NCI-H2196 treated with DMSO at 0.1 percent for 48 hours (cell line): ENCODE measurements at regions not wholly inside any gene's neighbourhood (a gene's known extent, or its start where the extent isn't known, plus 50 kb on each side); places are given as distances from the start of the nearest gene placed in this dataset.
"Not testable (repeated sequence)": the region's sequence is repeated elsewhere in the genome, so short reads cannot be mapped to it uniquely, and the experiment has no call there.

ENCODE experiments used
- DNase-seq: peaks from one replicate; lab custom pipeline; 2025; ENCODE audit not compliant: unreplicated experiment; lab: John Stamatoyannopoulos, UW

DNA sequence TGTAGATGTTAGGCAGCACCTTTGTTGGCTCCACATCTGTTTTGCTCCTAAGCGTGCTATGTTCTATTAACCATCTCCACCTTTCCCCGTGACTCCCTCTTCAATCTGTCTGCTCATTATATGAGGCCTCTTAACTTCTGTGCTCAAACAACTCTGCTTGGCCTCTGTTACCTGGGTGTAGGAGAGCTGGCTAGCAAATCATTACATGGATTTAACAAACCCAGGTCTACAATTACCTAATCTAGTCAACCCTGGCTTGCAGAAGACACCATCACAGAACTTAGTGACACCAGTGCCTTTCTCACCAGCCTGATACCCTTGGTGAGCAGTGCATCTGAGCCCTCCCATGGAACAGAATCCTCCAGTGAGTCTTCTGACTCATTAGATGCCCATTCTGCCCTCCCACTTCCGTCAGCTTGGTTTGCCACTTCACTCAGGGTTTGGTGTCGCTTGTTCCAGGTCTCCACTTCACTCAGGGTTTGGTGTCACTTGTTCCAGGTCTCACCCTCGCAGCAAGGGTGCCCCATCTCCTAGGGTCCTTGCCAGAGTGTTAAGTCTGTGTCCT is 92.0 kb upstream of the KIF26B start:
- no peak for DNase-seq

- not testable (repeated sequence) for DNase-seq
These were observed 93.0 kb upstream of the KIF26B start for GRCh38 chr1:245061808-245062207.

DNA sequence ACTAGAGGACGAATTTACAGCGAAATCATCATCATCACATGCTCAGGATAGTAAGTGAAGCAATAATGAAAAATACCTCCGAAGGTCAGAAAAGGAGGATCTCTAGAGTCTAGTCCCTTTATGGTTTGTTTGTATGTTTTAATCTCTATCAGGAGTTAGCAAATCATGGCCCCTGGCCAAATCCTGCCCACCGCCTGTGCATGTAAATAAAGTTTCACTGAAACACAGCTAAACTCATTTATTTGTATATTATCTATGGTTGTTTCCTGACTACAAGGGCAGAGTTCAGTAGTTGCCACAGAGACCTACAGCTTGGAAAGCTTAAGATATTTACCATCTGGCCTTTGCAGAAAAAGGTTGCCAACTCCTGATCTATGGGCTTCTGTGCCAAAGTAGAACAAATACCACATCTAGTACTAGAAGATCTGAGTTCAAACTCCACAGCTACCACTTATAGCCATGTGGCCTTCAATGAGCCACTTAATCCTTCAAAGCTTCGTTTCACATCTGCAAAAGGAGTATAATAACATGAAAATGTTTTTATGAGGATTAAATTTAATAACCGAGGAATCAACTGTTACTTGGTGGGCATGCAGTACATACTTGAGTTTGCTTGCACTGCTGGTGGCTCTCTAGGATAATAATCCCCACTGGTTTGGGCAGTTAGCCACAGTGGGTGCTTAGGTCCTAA is 94.0 kb upstream of the KIF26B start:
- DNase-seq: no peak

GRCh38 chr1:245059806-245060424 is 94.9 kb upstream of the KIF26B start:
- no peak for DNase-seq

DNA sequence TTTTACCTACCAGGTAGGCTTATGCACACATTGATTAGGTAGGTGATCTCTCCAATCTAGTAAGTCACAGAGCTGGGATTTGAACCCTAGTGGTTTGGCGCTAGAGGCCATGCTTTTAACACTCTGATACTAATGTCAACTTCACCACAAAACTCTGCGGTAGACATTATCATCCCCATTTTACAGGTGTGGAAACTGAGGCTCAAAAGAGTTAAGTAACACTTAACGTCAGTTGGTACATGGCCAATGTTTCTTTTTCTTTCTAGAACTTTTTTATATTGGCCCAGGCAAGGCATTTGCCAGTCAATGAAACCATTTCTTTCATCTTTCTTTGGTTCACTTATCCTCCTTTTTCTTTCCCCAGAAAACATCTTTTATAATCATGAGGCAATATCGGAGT is 95.9 kb upstream of the KIF26B start:
- no peak for DNase-seq

DNA sequence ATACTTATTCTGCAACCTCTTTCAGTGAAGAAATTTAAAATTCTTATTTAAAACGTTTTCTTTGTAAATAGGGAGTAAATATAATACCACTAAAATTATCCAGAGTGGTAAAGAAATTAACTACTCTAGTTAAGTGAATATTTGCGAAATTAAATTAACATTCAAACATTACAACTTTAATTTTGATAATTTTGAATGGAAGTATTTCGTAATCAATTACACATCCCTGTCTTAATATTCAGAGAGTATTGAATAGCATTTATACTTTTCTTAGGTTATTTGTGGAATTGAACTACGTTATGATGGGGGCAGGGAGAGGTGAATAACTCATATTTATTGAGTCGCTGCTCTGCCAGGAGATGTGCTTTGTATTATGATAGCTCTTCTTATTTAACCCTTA is 96.3 kb upstream of the KIF26B start:
- no peak for DNase-seq

GRCh38 chr1:245056913-245057312 is 97.9 kb upstream of the KIF26B start:
- DNase-seq: no peak

DNA sequence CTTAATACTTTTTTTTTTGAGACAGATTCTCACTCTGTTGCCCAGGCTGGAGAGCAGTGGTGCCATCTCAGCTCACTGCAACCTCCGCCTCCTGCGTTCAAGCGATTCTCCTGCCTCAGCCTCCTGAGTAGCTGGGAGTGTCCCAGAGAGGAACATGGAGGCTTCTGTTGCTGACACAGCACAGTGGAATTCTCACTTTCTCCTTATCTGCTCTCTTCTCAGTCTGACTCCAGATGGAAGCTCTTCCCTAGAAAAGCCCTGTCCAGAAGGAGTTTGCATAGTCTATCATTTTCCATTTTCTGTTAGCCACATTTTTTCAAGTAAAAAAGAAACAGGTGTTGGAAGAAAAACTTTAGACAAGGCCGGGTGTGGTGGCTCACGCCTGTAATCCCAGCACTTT is 98.5 kb upstream of the KIF26B start:
- DNase-seq: not testable (repeated sequence)

GRCh38 chr1:245055752-245056151 is 99.0 kb upstream of the KIF26B start:
- DNase-seq: no peak

DNA sequence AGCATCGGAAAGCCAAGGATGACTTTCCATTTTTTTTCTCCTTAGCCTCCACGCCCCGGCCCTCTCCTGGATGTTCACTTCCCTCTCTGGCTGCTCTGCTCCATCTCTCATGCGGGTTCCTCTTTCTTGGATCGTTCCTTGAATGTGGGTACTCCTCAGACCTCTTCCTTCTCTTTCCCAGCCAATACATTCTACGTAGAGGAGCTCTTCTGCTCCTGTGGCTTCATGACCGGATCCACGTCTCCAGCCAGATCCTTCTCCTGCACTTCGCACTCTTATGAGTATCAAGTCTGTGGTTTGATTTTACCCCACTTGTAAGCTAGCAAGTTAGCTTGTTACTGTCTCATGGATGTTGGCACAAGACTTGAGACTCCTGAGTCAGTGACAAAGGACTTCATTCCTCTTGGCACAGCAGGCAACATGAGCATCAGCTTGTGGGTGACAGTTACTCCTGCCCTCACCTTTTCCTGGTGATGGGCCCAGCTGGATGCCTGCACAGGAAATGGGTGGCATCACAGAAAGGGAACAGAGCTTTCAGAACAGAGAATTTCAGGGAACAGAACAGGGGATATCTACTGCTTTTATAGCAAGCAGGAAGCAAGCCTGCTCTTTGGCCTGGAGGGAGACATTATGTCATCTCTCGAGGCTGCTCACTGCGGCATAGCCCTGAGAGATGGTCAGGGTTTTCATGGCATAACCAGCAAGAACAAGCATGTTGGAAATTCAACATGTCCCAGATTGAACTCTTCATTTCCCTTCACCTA is 100.1 kb upstream of the KIF26B start:
- no peak for DNase-seq

DNA sequence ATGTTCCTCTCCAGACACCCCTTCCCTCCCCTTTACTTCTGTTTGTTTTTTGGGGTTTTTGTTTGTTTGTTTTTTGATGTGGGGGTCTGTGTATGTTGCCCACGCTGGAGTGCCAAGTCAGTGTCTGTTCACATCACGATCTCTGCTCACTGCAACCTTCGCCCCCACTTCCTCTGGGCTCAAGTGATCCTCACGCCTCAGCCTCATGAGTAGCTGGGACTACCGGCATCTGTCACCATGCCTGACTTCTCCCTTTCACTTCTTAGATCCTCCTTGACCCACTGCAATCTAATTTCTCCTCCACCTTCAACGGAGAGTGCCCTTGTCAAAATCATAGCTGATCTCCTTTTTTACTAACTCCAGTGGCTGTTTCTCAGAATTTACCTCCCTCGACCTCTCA is 100.7 kb upstream of the KIF26B start:
- DNase-seq: no peak

DNA sequence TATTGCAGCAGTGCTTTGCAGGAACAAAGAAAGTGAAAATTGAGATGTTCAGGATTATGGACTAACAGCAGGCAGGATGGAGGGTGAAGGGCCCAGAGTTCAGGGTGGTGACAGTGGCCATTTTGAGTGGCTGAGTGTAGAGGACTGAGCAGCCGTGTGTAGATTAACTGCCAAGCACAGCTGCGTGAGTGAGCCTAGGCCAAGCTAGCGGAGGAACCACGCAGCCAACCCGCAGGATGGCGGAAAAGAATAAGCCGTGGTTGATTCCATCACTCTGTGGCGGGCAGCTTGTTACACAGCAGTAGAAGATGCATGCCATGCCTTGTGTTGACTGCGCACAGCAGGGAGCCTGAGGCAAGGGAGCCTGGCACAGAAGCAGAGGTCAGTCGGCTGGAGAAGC is 102.5 kb upstream of the KIF26B start:
- no peak for DNase-seq

- DNase-seq: no peak
These were observed 103.2 kb upstream of the KIF26B start for GRCh38 chr1:245051349-245052221.

- DNase-seq: no peak
These were observed 108.0 kb upstream of the KIF26B start for GRCh38 chr1:245046769-245047168.

GRCh38 chr1:245046315-245046714 is 108.5 kb upstream of the KIF26B start:
- no peak for DNase-seq

- no peak for DNase-seq
These were observed 109.5 kb upstream of the KIF26B start for GRCh38 chr1:245045087-245045881.

DNA sequence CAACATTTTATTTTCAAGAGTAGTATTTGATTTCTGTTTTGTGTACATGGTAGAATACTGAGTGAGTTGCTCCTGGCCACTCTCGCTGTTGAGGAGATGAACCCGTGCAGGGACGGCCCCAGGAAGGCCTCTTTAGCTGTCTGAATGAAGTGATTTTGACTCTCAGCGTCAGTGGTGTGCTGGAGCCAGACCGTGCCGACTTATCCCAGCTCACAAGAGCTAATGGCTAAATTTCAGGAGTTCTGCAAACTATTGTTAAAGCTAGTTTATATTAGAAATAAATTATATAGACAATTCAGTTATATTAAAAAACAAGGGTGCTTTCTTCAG is 111.2 kb upstream of the KIF26B start:
- DNase-seq: no peak

DNA sequence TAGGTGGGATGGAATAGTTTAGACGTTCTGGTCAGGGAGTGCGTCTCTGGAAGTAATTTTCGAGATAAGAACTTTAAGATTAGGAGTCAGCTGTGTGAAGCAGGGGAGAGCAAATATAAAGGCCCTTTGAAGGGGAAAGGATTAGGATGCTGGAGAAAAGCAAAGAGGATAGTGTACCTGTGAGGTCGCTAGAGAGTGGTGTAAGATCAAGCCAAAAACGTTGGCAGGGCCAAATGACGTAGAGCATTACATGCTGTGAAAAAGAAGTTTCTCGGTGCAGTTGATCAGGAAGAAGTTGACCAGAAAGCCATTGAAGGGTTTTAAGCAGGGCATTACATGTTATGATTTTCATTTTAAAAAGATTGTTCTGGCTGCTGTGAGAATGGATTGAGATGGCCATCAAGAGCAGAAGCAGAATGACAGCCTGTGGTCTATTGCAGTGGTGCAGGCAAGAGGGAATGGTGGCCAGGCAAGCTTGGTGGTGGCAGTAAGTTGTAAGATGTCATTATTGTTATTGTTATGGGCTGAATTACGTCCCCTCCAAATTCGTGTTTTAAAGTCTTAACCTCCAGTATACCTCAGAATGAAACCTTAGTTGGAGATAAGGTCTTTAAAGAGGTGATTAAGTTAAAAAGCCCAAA is 113.6 kb upstream of the KIF26B start:
- no peak for DNase-seq

DNA sequence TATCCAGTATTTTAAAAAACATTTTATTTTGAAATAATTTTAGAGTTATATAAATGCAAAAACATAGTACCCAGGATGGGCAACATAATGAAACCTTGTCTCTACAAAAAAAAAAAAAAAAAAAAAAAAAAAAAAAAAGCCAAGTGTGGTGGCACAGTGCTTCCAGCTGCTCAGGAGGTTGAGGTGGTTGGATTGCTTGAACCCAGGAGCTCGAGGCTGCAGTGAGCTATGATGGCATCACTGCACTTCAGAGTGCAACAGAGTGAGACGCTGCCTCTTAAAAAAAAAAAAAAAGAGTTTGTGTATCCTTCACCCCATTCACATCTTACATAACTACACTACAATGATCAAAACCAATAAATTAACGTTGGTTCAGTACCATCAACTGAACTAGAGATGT is 115.6 kb upstream of the KIF26B start:
- DNase-seq: no peak

GRCh38 chr1:245036102-245036501 is 118.7 kb upstream of the KIF26B start:
- DNase-seq: no peak
